ENCODE measurements at regions not wholly inside any gene's neighbourhood (a gene's known extent, or its start where the extent isn't known, plus 50 kb on each side); places are given as distances from the start of the nearest gene placed in this dataset.
A peak's percentile ranks its signal among the peaks of the same experiment; 100 is the strongest.

GRCh38 chr2:172300851-172301250, 126.5 kb upstream of the ITGA6 start:
- no peak overlapping the region for H3K14ac ChIP-seq (ENCODE audit: low read length)
- no peak overlapping the region for H3K23ac ChIP-seq (ENCODE audit: low read length)
- H2AK5ac ChIP-seq (ENCODE audit: low read length), result no peak overlapping the region
- no peak overlapping the region for H2BK5ac ChIP-seq (ENCODE audit: low read depth, low read length, poor library complexity)
- H3K4me1 ChIP-seq (ENCODE audit: control insufficient read depth in 1 of 2, insufficient read depth in 2 of 2, low read length in 2 of 2), result no peaks in the 10 kb centered on the region
- H4K91ac ChIP-seq (ENCODE audit: low read depth, low read length), result no peak overlapping the region
- no peak overlapping the region for H3K27ac ChIP-seq (ENCODE audit: low read depth, low read length)
- no peak overlapping the region for H3K18ac ChIP-seq (ENCODE audit: low read length)
- no peak overlapping the region for H2BK12ac ChIP-seq (ENCODE audit: low read length)
- peak; percentile 89 to 92 for DNase-seq
- no peak overlapping the region for H3K9ac ChIP-seq (ENCODE audit: low read length)
- no peaks in the 10 kb centered on the region for H3K36me3 ChIP-seq (ENCODE audit: control insufficient read depth in 1 of 2, insufficient read depth in 2 of 2, low read length in 2 of 2)
- H3K9me3 ChIP-seq (ENCODE audit: insufficient read depth, low read depth, low read length), result peaks cover 3% of the 10 kb centered on the region
- no peaks in the 10 kb centered on the region for H3K79me2 ChIP-seq (ENCODE audit: control insufficient read depth, insufficient read depth, low read length, poor library complexity)
- H3K79me1 ChIP-seq (ENCODE audit: low read length), result no peaks in the 10 kb centered on the region
- no peak overlapping the region for H3K4me2 ChIP-seq (ENCODE audit: low read length)
- no peak overlapping the region for H4K8ac ChIP-seq (ENCODE audit: low read depth, low read length)
- no peak overlapping the region for H3K4me3 ChIP-seq (ENCODE audit: low read depth, low read length)
- WGBS (ENCODE audit: extremely low coverage, insufficient coverage, insufficient read length), result no CpG with 5 or more reads among the region's 4 CpGs
- H3K27me3 ChIP-seq (ENCODE audit: insufficient read depth, low read length), result no peaks in the 10 kb centered on the region
- H2BK120ac ChIP-seq (ENCODE audit: insufficient read depth, low read length, poor library complexity), result no peak overlapping the region
- H3K4ac ChIP-seq (ENCODE audit: low read depth, low read length), result no peak overlapping the region
- H2AFZ ChIP-seq (ENCODE audit: insufficient read depth, low read length, poor library complexity), result no peak overlapping the region
- no peak overlapping the region for H4K12ac ChIP-seq (ENCODE audit: low read depth, low read length)

- H3K4me3 ChIP-seq (ENCODE audit: low read depth, low read length), result no peak overlapping the region
- no peaks in the 10 kb centered on the region for H3K27me3 ChIP-seq (ENCODE audit: insufficient read depth, low read length)
- H3K9me3 ChIP-seq (ENCODE audit: insufficient read depth, low read depth, low read length), result peaks cover 3% of the 10 kb centered on the region
- no peak overlapping the region for H3K4me2 ChIP-seq (ENCODE audit: low read length)
- no peak overlapping the region for H2BK5ac ChIP-seq (ENCODE audit: low read depth, low read length, poor library complexity)
- H3K23ac ChIP-seq (ENCODE audit: low read length), result no peak overlapping the region
- no peak overlapping the region for H3K18ac ChIP-seq (ENCODE audit: low read length)
- no peak overlapping the region for H2BK12ac ChIP-seq (ENCODE audit: low read length)
- H3K36me3 ChIP-seq (ENCODE audit: control insufficient read depth in 1 of 2, insufficient read depth in 2 of 2, low read length in 2 of 2), result no peaks in the 10 kb centered on the region
- H4K12ac ChIP-seq (ENCODE audit: low read depth, low read length), result no peak overlapping the region
- H3K4ac ChIP-seq (ENCODE audit: low read depth, low read length), result no peak overlapping the region
- no peak overlapping the region for H3K27ac ChIP-seq (ENCODE audit: low read depth, low read length)
- peaks cover 4% of the 10 kb centered on the region in 2 experiments for H3K4me1 ChIP-seq (ENCODE audit: control insufficient read depth in 1 of 2, insufficient read depth in 2 of 2, low read length in 2 of 2)
- H2BK120ac ChIP-seq (ENCODE audit: insufficient read depth, low read length, poor library complexity), result no peak overlapping the region
- no peaks in the 10 kb centered on the region for H3K79me1 ChIP-seq (ENCODE audit: low read length)
- no peaks in the 10 kb centered on the region for H3K79me2 ChIP-seq (ENCODE audit: control insufficient read depth, insufficient read depth, low read length, poor library complexity)
- no peak overlapping the region for H3K9ac ChIP-seq (ENCODE audit: low read length)
- peak in 1 of 2 donors; percentile 37 for DNase-seq
- H3K14ac ChIP-seq (ENCODE audit: low read length), result no peak overlapping the region
- no peak overlapping the region for H4K8ac ChIP-seq (ENCODE audit: low read depth, low read length)
- WGBS (ENCODE audit: extremely low coverage, insufficient coverage, insufficient read length), result no CpG with 5 or more reads among the region's 3 CpGs
- H4K91ac ChIP-seq (ENCODE audit: low read depth, low read length), result no peak overlapping the region
- H2AFZ ChIP-seq (ENCODE audit: insufficient read depth, low read length, poor library complexity), result no peak overlapping the region
- H2AK5ac ChIP-seq (ENCODE audit: low read length), result no peak overlapping the region
These were observed 122.3 kb upstream of the ITGA6 start for GRCh38 chr2:172305066-172305465.

GRCh38 chr2:172307800-172308199, 119.6 kb upstream of the ITGA6 start:
- Histone ChIP-seq H3K79me2 (ENCODE audit: control insufficient read depth, insufficient read depth, low read length, poor library complexity) (no peaks in the 10 kb centered on the region), H4K12ac (ENCODE audit: low read depth, low read length) (no peak overlapping the region), H2AFZ (ENCODE audit: insufficient read depth, low read length, poor library complexity) (no peak overlapping the region), H3K4me2 (ENCODE audit: low read length) (no peak overlapping the region), H3K23ac (ENCODE audit: low read length) (no peak overlapping the region), H3K27me3 (ENCODE audit: insufficient read depth, low read length) (no peaks in the 10 kb centered on the region), H3K4me3 (ENCODE audit: low read depth, low read length) (no peak overlapping the region), H3K79me1 (ENCODE audit: low read length) (no peaks in the 10 kb centered on the region), H2BK120ac (ENCODE audit: insufficient read depth, low read length, poor library complexity) (no peak overlapping the region), H3K4me1 (ENCODE audit: control insufficient read depth in 1 of 2, insufficient read depth in 2 of 2, low read length in 2 of 2) (peaks cover 4% of the 10 kb centered on the region in 2 experiments), H4K91ac (ENCODE audit: low read depth, low read length) (no peak overlapping the region), H3K18ac (ENCODE audit: low read length) (no peak overlapping the region), H2AK5ac (ENCODE audit: low read length) (no peak overlapping the region), H3K27ac (ENCODE audit: low read depth, low read length) (no peak overlapping the region), H3K9ac (ENCODE audit: low read length) (no peak overlapping the region), H2BK12ac (ENCODE audit: low read length) (peak overlapping the region; percentile 30), H3K9me3 (ENCODE audit: insufficient read depth, low read depth, low read length) (no peaks in the 10 kb centered on the region), H4K8ac (ENCODE audit: low read depth, low read length) (no peak overlapping the region), H3K4ac (ENCODE audit: low read depth, low read length) (no peak overlapping the region), H3K36me3 (ENCODE audit: control insufficient read depth in 1 of 2, insufficient read depth in 2 of 2, low read length in 2 of 2) (no peaks in the 10 kb centered on the region), H3K14ac (ENCODE audit: low read length) (no peak overlapping the region), H2BK5ac (ENCODE audit: low read depth, low read length, poor library complexity) (no peak overlapping the region)
- no CpG with 5 or more reads among the region's 1 CpG for WGBS (ENCODE audit: extremely low coverage, insufficient coverage, insufficient read length)
- no peak for DNase-seq

GRCh38 chr2:172308253-172308935, 119.0 kb upstream of the ITGA6 start:
- Histone ChIP-seq H3K4me2 (ENCODE audit: low read length) (no peak overlapping the region), H3K23ac (ENCODE audit: low read length) (no peak overlapping the region), H3K18ac (ENCODE audit: low read length) (no peak overlapping the region), H3K27me3 (ENCODE audit: insufficient read depth, low read length) (no peaks in the 10 kb centered on the region), H2BK12ac (ENCODE audit: low read length) (peak overlapping the region; percentile 30), H3K14ac (ENCODE audit: low read length) (no peak overlapping the region), H4K8ac (ENCODE audit: low read depth, low read length) (no peak overlapping the region), H3K9ac (ENCODE audit: low read length) (no peak overlapping the region), H3K79me2 (ENCODE audit: control insufficient read depth, insufficient read depth, low read length, poor library complexity) (no peaks in the 10 kb centered on the region), H4K12ac (ENCODE audit: low read depth, low read length) (no peak overlapping the region), H3K36me3 (ENCODE audit: control insufficient read depth in 1 of 2, insufficient read depth in 2 of 2, low read length in 2 of 2) (no peaks in the 10 kb centered on the region), H2BK5ac (ENCODE audit: low read depth, low read length, poor library complexity) (no peak overlapping the region), H2AFZ (ENCODE audit: insufficient read depth, low read length, poor library complexity) (no peak overlapping the region), H3K4me1 (ENCODE audit: control insufficient read depth in 1 of 2, insufficient read depth in 2 of 2, low read length in 2 of 2) (peaks cover 4% of the 10 kb centered on the region in 2 experiments), H3K4ac (ENCODE audit: low read depth, low read length) (no peak overlapping the region), H2BK120ac (ENCODE audit: insufficient read depth, low read length, poor library complexity) (no peak overlapping the region), H3K9me3 (ENCODE audit: insufficient read depth, low read depth, low read length) (peaks cover 3% of the 10 kb centered on the region), H3K27ac (ENCODE audit: low read depth, low read length) (no peak overlapping the region), H3K79me1 (ENCODE audit: low read length) (no peaks in the 10 kb centered on the region), H2AK5ac (ENCODE audit: low read length) (no peak overlapping the region), H3K4me3 (ENCODE audit: low read depth, low read length) (no peak overlapping the region), H4K91ac (ENCODE audit: low read depth, low read length) (no peak overlapping the region)
- WGBS (ENCODE audit: extremely low coverage, insufficient coverage, insufficient read length), result no CpG with 5 or more reads among the region's 9 CpGs
- DNase-seq, result no peak
